ENCODE measurements at regions not wholly inside any gene's neighbourhood (a gene's known extent, or its start where the extent isn't known, plus 50 kb on each side); places are given as distances from the start of the nearest gene placed in this dataset.

GRCh38 chr10:125557311-125557710, 125.7 kb downstream of the TEX36 start:
- FAIRE-seq (no peak), DNase-seq (ENCODE audit: low read depth, low spot score) (no peak)
- no peak overlapping the region for H2AFZ ChIP-seq (ENCODE audit: low read depth, low read length)
- dilution Hi-C loops (cut with MboI; ENCODE audit: extremely low pct_ligation_motif_present, low sequenced_read_pairs): no loop called here
- BruUV-seq (replicated peaks): no TSS peak
- POLR2A ChIA-PET: no interaction called here
- no peak overlapping the region for H3K27ac ChIP-seq (ENCODE audit: insufficient read depth, low read depth, low read length)
- no peak overlapping the region for H3K4me3 ChIP-seq (replicated peaks in 1 of 3; ENCODE audit: insufficient read depth in 1 of 3, low read depth in 1 of 3, low read length in 3 of 3)
- no peaks in the 10 kb centered on the region for H3K79me2 ChIP-seq (ENCODE audit: control insufficient read depth, insufficient read depth, low read length)
- H3K9ac ChIP-seq (replicated peaks; ENCODE audit: extremely low read depth, insufficient read depth, low read length): no peak overlapping the region
- no peaks in the 10 kb centered on the region for H3K36me3 ChIP-seq (ENCODE audit: control insufficient read depth in 2 of 2, extremely low read depth in 1 of 2, insufficient read depth in 2 of 2, low read length in 2 of 2)
- H3K27me3 ChIP-seq (ENCODE audit: control insufficient read depth in 2 of 2, insufficient read depth in 2 of 2, low read length in 2 of 2): peaks cover 2% of the 10 kb centered on the region in 2 experiments
- H3K4me1 ChIP-seq (ENCODE audit: control insufficient read depth, extremely low read depth, insufficient read depth, low read length): no peaks in the 10 kb centered on the region
- intact Hi-C loops (cut with micrococcal nuclease): no loop called here
- no peaks in the 10 kb centered on the region for H3K9me1 ChIP-seq (replicated peaks; ENCODE audit: control insufficient read depth, extremely low read depth, insufficient read depth, low read length)
- no peak overlapping the region for H3K4me2 ChIP-seq (ENCODE audit: insufficient read depth, low read length)
- CTCF ChIA-PET: interaction anchor here (1.0 kb wide), 1 partner anchor 143 kb away, joined by 3 read pairs; no protein-coding TSS in a partner anchor
- no peaks in the 10 kb centered on the region for H4K20me1 ChIP-seq (replicated peaks; ENCODE audit: control insufficient read depth, extremely low read depth, insufficient read depth, low read length)
- H3K9me3 ChIP-seq (replicated peaks; ENCODE audit: control insufficient read depth, insufficient read depth, low read length): no peaks in the 10 kb centered on the region
- TF ChIP-seq EZH2 (IDR thresholded peaks at IDR 0.05; ENCODE audit: borderline replicate concordance, low read depth, low read length, severe bottlenecking) (no peak), POLR2A (IDR thresholded peaks at IDR 0.05; ENCODE audit: low read depth, low read length) (no peak), FOS (IDR thresholded peaks at IDR 0.05; ENCODE audit: borderline replicate concordance, insufficient read depth, low read length) (no peak)

- DNase-seq (ENCODE audit: low read depth, low spot score) (no peak), FAIRE-seq (no peak)
- no peaks in the 10 kb centered on the region for H3K79me2 ChIP-seq (ENCODE audit: control insufficient read depth, insufficient read depth, low read length)
- H3K4me3 ChIP-seq (replicated peaks in 1 of 3; ENCODE audit: insufficient read depth in 1 of 3, low read depth in 1 of 3, low read length in 3 of 3): no peak overlapping the region
- TF ChIP-seq MAX (IDR thresholded peaks at IDR 0.05; ENCODE audit: insufficient read depth, insufficient read length) (no peak), FOS (IDR thresholded peaks at IDR 0.05; ENCODE audit: borderline replicate concordance, insufficient read depth, low read length) (no peak), GATA2 (IDR thresholded peaks at IDR 0.05; ENCODE audit: insufficient read depth, insufficient read length, low read depth, low read length) (no peak), POLR2AphosphoS5 (IDR thresholded peaks at IDR 0.05; ENCODE audit: insufficient read depth, low read depth, low read length) (no peak), MYC (IDR thresholded peaks at IDR 0.05; ENCODE audit: low read depth, low read length) (no peak), POLR2A (IDR thresholded peaks at IDR 0.05; ENCODE audit: low read depth, low read length) (no peak), CTCF (IDR thresholded peaks at IDR 0.05; ENCODE audit: extremely low read depth in 1 of 2, insufficient read depth in 1 of 2, low read depth in 1 of 2, low read length in 2 of 2) (no peak), EZH2 (IDR thresholded peaks at IDR 0.05; ENCODE audit: borderline replicate concordance, low read depth, low read length, severe bottlenecking) (no peak), JUN (IDR thresholded peaks at IDR 0.05; ENCODE audit: borderline replicate concordance, insufficient read depth, insufficient read length, low read depth) (no peak)
- POLR2A ChIA-PET: no interaction called here
- no peaks in the 10 kb centered on the region for H3K9me1 ChIP-seq (replicated peaks; ENCODE audit: control insufficient read depth, extremely low read depth, insufficient read depth, low read length)
- no peak overlapping the region for H3K9ac ChIP-seq (replicated peaks; ENCODE audit: extremely low read depth, insufficient read depth, low read length)
- H2AFZ ChIP-seq (ENCODE audit: low read depth, low read length): no peak overlapping the region
- H3K4me2 ChIP-seq (ENCODE audit: insufficient read depth, low read length): no peak overlapping the region
- no peak overlapping the region for H3K27ac ChIP-seq (ENCODE audit: insufficient read depth, low read depth, low read length)
- BruUV-seq (replicated peaks): no TSS peak
- dilution Hi-C loops (cut with MboI; ENCODE audit: extremely low pct_ligation_motif_present, low sequenced_read_pairs): no loop called here
- H4K20me1 ChIP-seq (replicated peaks; ENCODE audit: control insufficient read depth, extremely low read depth, insufficient read depth, low read length): no peaks in the 10 kb centered on the region
- CTCF ChIA-PET: interaction anchor here (0.7 kb wide), 1 partner anchor 143 kb away, joined by 4 read pairs; no protein-coding TSS in a partner anchor
- no peaks in the 10 kb centered on the region for H3K36me3 ChIP-seq (ENCODE audit: control insufficient read depth in 2 of 2, extremely low read depth in 1 of 2, insufficient read depth in 2 of 2, low read length in 2 of 2)
- H3K9me3 ChIP-seq (replicated peaks; ENCODE audit: control insufficient read depth, insufficient read depth, low read length): no peaks in the 10 kb centered on the region
- intact Hi-C loops (cut with micrococcal nuclease): no loop called here
- no peaks in the 10 kb centered on the region for H3K4me1 ChIP-seq (ENCODE audit: control insufficient read depth, extremely low read depth, insufficient read depth, low read length)
- H3K27me3 ChIP-seq (ENCODE audit: control insufficient read depth in 2 of 2, insufficient read depth in 2 of 2, low read length in 2 of 2): peaks cover 2% of the 10 kb centered on the region in 2 experiments
These were observed 126.1 kb downstream of the TEX36 start for GRCh38 chr10:125556882-125557281.
